ENCODE measurements at regions not wholly inside any gene's neighbourhood (a gene's known extent, or its start where the extent isn't known, plus 50 kb on each side); places are given as distances from the start of the nearest gene placed in this dataset.

- Histone ChIP-seq H3K27ac (ENCODE audit: low read depth in 1 of 2, low read length in 2 of 2) (no peak overlapping the region), H3K9ac (ENCODE audit: low read depth in 1 of 2, low read length in 2 of 2) (no peak overlapping the region), H3K4me3 (ENCODE audit: low read depth in 1 of 3, low read length in 3 of 3) (no peak overlapping the region), H3K9me3 (ENCODE audit: control insufficient read depth in 4 of 4, low read length in 3 of 4) (no peaks in the 10 kb centered on the region), H3K36me3 (ENCODE audit: control insufficient read depth in 4 of 4, insufficient read depth in 3 of 4, low read depth in 1 of 4, low read length in 3 of 4) (no peaks in the 10 kb centered on the region), H3K4me1 (ENCODE audit: control insufficient read depth in 4 of 4, insufficient read depth in 4 of 4, low read length in 3 of 4) (no peaks in the 10 kb centered on the region), H3K27me3 (ENCODE audit: control insufficient read depth in 4 of 4, insufficient read depth in 4 of 4, low read length in 3 of 4) (peaks cover 0 to 4% (median 0%) of the 10 kb centered on the region in 4 donors)
- 75% methylated on average over 11 of the region's 11 CpGs for WGBS
- TF ChIP-seq RXRA (IDR thresholded peaks at IDR 0.05) (no peak), HNF4A (conservative IDR thresholded peaks at IDR 0.05) (no peak), FOXA2 (IDR thresholded peaks at IDR 0.05) (no peak), RAD21 (IDR thresholded peaks at IDR 0.05) (no peak), JUND (IDR thresholded peaks at IDR 0.05) (no peak), HNF4G (IDR thresholded peaks at IDR 0.05) (no peak), CTCF (IDR thresholded peaks at IDR 0.05; ENCODE audit: low read depth, low read length, missing input control) (no peak), YY1 (IDR thresholded peaks at IDR 0.05) (no peak), TAF1 (conservative IDR thresholded peaks at IDR 0.05) (no peak), FOXA1 (IDR thresholded peaks at IDR 0.05) (no peak), SP1 (IDR thresholded peaks at IDR 0.05) (no peak)
- TF ChIP-seq, protein P1, sequence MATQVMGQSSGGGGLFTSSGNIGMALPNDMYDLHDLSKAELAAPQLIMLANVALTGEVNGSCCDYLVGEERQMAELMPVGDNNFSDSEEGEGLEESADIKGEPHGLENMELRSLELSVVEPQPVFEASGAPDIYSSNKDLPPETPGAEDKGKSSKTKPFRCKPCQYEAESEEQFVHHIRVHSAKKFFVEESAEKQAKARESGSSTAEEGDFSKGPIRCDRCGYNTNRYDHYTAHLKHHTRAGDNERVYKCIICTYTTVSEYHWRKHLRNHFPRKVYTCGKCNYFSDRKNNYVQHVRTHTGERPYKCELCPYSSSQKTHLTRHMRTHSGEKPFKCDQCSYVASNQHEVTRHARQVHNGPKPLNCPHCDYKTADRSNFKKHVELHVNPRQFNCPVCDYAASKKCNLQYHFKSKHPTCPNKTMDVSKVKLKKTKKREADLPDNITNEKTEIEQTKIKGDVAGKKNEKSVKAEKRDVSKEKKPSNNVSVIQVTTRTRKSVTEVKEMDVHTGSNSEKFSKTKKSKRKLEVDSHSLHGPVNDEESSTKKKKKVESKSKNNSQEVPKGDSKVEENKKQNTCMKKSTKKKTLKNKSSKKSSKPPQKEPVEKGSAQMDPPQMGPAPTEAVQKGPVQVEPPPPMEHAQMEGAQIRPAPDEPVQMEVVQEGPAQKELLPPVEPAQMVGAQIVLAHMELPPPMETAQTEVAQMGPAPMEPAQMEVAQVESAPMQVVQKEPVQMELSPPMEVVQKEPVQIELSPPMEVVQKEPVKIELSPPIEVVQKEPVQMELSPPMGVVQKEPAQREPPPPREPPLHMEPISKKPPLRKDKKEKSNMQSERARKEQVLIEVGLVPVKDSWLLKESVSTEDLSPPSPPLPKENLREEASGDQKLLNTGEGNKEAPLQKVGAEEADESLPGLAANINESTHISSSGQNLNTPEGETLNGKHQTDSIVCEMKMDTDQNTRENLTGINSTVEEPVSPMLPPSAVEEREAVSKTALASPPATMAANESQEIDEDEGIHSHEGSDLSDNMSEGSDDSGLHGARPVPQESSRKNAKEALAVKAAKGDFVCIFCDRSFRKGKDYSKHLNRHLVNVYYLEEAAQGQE (IDR thresholded peaks at IDR 0.05): no peak
- TF ChIP-seq, protein P2, sequence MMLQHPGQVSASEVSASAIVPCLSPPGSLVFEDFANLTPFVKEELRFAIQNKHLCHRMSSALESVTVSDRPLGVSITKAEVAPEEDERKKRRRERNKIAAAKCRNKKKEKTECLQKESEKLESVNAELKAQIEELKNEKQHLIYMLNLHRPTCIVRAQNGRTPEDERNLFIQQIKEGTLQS (IDR thresholded peaks at IDR 0.05): no peak
- DNase-seq (ENCODE audit: low spot score): no peak
These were observed 346.3 kb upstream of the MDFIC2 start for GRCh38 chr3:70658513-70659310.

DNA sequence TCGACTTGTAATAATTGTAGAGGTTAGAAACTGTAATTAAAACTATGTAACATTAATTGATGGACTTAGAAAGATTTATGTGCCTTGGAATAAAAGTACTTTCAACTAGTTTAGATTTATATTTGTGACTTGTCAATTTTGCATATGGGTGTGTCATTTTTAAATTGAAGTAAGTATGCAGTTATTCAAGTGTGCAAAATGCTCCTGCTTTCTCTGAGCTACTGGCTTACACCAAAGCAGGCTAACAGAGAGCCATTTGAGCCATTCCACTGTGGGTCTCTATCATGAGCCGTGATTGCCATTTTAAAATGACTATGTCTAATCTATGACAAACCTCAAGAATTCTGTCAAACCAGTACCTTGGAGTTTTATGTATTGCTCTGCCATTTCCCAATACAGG is 345.0 kb upstream of the MDFIC2 start:
- Histone ChIP-seq H3K27me3 (ENCODE audit: control insufficient read depth in 4 of 4, insufficient read depth in 4 of 4, low read length in 3 of 4) (peaks cover 0 to 4% (median 0%) of the 10 kb centered on the region in 4 donors), H3K27ac (ENCODE audit: low read depth in 1 of 2, low read length in 2 of 2) (no peak overlapping the region), H3K9me3 (ENCODE audit: control insufficient read depth in 4 of 4, low read length in 3 of 4) (no peaks in the 10 kb centered on the region), H3K4me3 (ENCODE audit: low read depth in 1 of 3, low read length in 3 of 3) (no peak overlapping the region), H3K9ac (ENCODE audit: low read depth in 1 of 2, low read length in 2 of 2) (no peak overlapping the region), H3K36me3 (ENCODE audit: control insufficient read depth in 4 of 4, insufficient read depth in 3 of 4, low read depth in 1 of 4, low read length in 3 of 4) (no peaks in the 10 kb centered on the region), H3K4me1 (ENCODE audit: control insufficient read depth in 4 of 4, insufficient read depth in 4 of 4, low read length in 3 of 4) (no peaks in the 10 kb centered on the region)
- no peak for DNase-seq (ENCODE audit: low spot score)
- 70% methylated on average over 2 of the region's 2 CpGs for WGBS
- TF ChIP-seq NR2F2 (IDR thresholded peaks at IDR 0.05) (no peak), HNF4G (IDR thresholded peaks at IDR 0.05) (no peak), GABPA (IDR thresholded peaks at IDR 0.05 in 1 of 2, conservative IDR thresholded peaks at IDR 0.05 in 1 of 2) (no peak), CTCF (IDR thresholded peaks at IDR 0.05; ENCODE audit: low read depth, low read length, missing input control) (no peak), HNF4A (conservative IDR thresholded peaks at IDR 0.05) (no peak), EGR1 (IDR thresholded peaks at IDR 0.05; ENCODE audit: low read depth in 2 of 2) (no peak), RAD21 (IDR thresholded peaks at IDR 0.05) (no peak), SP1 (IDR thresholded peaks at IDR 0.05) (no peak), FOXA2 (IDR thresholded peaks at IDR 0.05) (no peak), YY1 (IDR thresholded peaks at IDR 0.05) (no peak), TAF1 (conservative IDR thresholded peaks at IDR 0.05) (no peak), RXRA (IDR thresholded peaks at IDR 0.05) (no peak)
- TF ChIP-seq, protein P2 (IDR thresholded peaks at IDR 0.05): no peak

All from liver (tissue), 8 donors.